HG02759 (cell line): ENCODE measurements at regions not wholly inside any gene's neighbourhood (a gene's known extent, or its start where the extent isn't known, plus 50 kb on each side); places are given as distances from the start of the nearest gene placed in this dataset.

Source experiments
- ATAC-seq: cut with Tn5 transposase; IDR thresholded peaks from one replicate; pipeline ENCODE4 v1.9.1; 2021; ENCODE audit warnings: mild to moderate bottlenecking, moderate library complexity; ENCODE audit not compliant: unreplicated experiment

- no peak for ATAC-seq
These were observed 51.0 kb downstream of the FAT4 start for GRCh38 chr4:125365731-125366130.

DNA sequence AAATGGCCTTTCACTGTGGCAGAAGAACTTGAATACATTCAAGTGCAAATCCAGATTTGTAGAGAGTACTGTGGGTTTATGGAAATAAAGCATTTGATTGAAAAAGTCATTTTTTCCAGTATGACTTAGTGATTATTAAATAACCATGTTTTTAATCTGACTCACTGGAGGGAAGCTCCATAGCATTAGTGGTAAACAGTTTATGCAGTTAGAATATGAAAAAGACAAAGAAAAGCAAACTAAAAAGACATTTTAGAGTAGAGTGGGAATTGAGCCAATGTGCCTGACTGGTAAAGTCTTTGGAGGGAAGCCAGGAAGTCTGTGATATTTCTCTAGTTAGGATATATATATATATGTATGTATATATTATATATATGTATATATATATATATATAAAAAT, 53.4 kb downstream of the FAT4 start:
- no peak for ATAC-seq

DNA sequence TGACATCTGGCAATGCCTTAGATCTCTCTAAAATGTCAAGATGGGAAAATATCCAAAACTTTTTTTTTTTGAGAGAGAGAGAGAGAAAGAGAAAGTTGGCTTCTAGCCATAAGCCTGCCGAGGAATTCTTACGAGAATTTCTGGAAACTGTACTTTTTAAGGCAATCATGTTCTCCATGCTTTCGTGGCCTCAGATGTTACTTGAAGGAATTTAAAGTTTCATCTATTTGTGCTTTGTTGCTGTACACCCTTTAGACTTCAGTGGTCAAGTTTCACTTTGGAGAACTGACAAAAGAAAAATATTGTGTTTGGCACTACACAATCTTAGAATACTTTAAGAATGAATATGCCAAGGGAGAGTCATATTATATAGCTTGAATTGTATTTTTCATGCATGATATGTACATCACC, 53.9 kb downstream of the FAT4 start:
- ATAC-seq = no peak

- no peak for ATAC-seq
These were observed 54.3 kb downstream of the FAT4 start for GRCh38 chr4:125369098-125369497.

DNA sequence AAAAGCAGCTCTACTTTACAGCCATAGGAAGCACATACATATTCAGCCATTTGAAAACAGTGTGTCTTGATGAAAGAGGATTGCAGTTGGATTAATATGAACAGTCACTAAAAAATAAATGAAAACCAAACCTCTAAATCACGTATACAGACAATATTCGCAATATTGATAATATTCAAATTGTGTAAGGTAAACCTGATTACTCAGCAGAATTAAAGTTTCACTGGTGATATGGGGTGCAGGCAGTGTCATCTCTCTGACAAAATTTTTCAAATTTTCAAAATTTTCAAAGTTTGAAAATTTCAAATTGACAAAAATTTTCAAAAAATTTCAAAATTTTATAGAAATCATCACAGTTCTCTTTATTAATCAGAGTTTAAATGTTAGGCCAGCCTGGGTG, 55.7 kb downstream of the FAT4 start:
- ATAC-seq = no peak

GRCh38 chr4:125382995-125383394, 68.2 kb downstream of the FAT4 start:
- no peak for ATAC-seq

- ATAC-seq = no peak
These were observed 73.0 kb downstream of the FAT4 start for GRCh38 chr4:125387770-125388169.

GRCh38 chr4:125388613-125389012, 73.9 kb downstream of the FAT4 start:
- ATAC-seq = no peak

GRCh38 chr4:125389713-125390112, 75.0 kb downstream of the FAT4 start:
- no peak for ATAC-seq

- no peak for ATAC-seq
These were observed 75.4 kb downstream of the FAT4 start for GRCh38 chr4:125390126-125390525.

DNA sequence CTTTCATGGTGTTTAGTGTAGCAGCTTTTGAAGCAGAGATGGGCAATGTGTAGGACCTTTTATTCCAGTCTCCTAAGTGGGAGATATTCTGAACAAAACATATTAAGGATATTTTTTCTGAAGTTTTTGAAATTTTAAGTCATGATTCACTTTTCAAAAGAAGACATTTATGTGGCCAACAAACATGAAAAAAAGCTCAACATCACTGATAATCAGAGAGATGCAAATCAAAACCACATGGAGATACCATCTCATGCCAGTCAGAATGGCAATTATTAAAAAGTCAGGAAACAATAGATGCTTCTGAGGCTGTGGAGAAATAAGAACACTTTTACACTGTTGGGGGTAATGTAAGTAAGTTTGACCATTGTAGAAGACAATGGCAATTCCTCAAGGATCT, 76.0 kb downstream of the FAT4 start:
- no peak for ATAC-seq

DNA sequence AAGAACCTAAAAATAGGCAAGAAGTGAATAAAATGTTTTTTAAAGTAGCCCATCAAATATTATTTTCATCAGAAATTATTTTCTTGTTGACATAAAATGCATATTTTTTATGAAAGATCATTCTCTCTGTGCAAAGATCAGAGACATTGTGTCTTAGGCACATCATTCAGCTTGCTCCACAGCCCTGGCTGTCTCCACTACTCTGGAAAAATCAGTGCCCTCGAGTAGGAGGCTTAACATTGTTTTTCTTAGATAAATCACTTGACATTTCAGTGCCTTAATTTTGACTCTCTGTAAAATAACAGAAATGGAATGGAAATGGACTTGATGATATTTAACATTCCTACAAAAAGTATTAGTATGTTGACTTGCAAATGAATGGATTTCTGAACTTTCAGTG, 77.9 kb downstream of the FAT4 start:
- ATAC-seq = no peak

DNA sequence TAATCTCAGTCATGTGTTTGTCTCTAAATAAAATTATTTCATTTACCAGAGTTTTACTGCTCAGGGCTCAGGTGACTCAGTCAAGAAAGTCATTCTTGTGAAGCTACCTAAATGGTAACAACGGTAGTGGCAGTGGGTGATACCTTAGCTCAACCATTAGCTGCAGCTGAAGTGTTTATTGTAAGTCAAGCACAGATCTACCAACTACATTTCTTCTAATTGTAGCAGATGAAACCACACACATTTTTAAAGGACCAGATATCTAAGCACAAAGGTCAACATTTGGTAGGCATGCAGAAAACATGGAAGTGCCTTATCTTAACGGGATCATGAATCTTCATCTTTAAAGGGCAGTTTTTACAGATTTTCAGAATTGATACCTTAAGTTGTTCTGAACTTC, 79.1 kb downstream of the FAT4 start:
- ATAC-seq = no peak

- ATAC-seq = no peak
These were observed 82.5 kb downstream of the FAT4 start for GRCh38 chr4:125397226-125397625.

- ATAC-seq = no peak
These were observed 83.7 kb downstream of the FAT4 start for GRCh38 chr4:125398263-125399002.

- ATAC-seq = no peak
These were observed 86.0 kb downstream of the FAT4 start for GRCh38 chr4:125400756-125401155.

- no peak for ATAC-seq
These were observed 87.0 kb downstream of the FAT4 start for GRCh38 chr4:125401784-125402183.

GRCh38 chr4:125420526-125420925, 105.8 kb downstream of the FAT4 start:
- no peak for ATAC-seq

GRCh38 chr4:125421547-125421946, 106.8 kb downstream of the FAT4 start:
- ATAC-seq = no peak

GRCh38 chr4:125423124-125423523, 108.4 kb downstream of the FAT4 start:
- no peak for ATAC-seq

DNA sequence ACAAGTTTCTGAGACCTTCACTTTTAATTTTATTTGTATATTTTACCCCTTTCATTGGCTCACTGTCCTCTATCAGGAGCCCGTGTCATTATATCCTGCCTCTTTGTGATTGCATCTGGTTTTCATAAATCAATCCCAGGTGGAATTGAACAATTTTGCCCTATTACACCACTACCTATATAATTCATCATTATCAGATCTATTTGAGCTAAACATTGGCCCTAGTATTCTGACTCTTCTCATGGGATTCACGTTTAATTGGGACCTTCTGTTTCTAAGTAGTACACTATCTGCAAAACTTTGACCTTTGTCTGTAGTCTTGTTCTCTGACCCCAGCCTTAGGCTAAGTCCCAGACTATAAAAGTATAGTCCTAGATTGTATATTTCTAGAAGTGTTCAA, 114.1 kb downstream of the FAT4 start:
- no peak for ATAC-seq

DNA sequence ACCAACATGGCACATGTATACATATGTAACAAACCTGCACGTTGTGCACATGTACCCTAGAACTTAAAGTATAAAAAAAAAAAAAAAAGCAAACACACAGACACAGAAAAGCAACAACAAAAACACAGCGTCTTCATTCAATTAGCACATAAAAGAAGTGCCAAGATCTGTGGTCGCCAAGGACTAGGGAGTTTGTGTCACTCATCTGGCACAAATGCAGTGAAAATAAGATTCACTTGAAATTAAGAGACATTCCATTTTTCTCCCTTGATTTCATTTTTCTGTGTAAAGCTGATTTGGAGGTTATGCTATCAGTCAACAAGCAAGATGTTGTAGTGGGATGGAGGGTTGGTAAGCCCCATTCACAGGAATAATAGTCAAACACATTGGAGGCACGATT, 115.3 kb downstream of the FAT4 start:
- no peak for ATAC-seq

DNA sequence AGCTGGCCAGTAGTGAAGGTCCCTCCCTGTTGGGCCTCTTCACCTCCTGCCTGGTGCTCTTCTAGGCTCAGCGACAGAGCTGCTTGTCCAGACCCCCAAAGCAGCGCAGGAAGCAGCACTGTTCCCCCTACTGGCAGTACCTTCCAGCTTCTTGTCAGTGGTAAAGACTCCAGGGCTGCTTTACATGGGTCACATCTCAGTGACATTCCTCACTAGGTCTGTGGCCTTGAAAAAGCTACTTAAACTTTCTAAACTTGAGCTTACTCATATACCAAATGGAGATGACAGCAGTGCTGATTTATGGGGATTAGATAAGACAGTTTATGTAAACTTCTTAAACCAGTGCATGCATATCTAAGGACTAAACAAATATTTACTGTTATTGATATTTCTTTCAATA, 117.3 kb downstream of the FAT4 start:
- no peak for ATAC-seq
